ENCODE measurements at regions not wholly inside any gene's neighbourhood (a gene's known extent, or its start where the extent isn't known, plus 50 kb on each side); places are given as distances from the start of the nearest gene placed in this dataset.

- no peak for DNase-seq (ENCODE audit: low read depth)
- H3K4me3 ChIP-seq (replicated peaks; ENCODE audit: low read depth, low read length), result no peak overlapping the region
- TF ChIP-seq CTCF (IDR thresholded peaks at IDR 0.05; ENCODE audit: low read length, missing control alignments), result no peak
Observed at GRCh38 chr1:201589186-201589585, 50.3 kb downstream of the NAV1 start.

- no peak overlapping the region for H3K4me3 ChIP-seq (replicated peaks; ENCODE audit: low read depth, low read length)
- TF ChIP-seq CTCF (IDR thresholded peaks at IDR 0.05; ENCODE audit: low read length, missing control alignments), result no peak
- DNase-seq (ENCODE audit: low read depth), result no peak
Observed at GRCh38 chr1:201590474-201590873, 51.5 kb downstream of the NAV1 start.

- no peak for DNase-seq (ENCODE audit: low read depth)
- TF ChIP-seq CTCF (IDR thresholded peaks at IDR 0.05; ENCODE audit: low read length, missing control alignments), result no peak
- H3K4me3 ChIP-seq (replicated peaks; ENCODE audit: low read depth, low read length), result no peak overlapping the region
Observed at GRCh38 chr1:201591348-201591747, 52.4 kb downstream of the NAV1 start.

GRCh38 chr1:201591981-201592380 lies 53.1 kb downstream of the NAV1 start:
- DNase-seq (ENCODE audit: low read depth), result no peak
- TF ChIP-seq CTCF (IDR thresholded peaks at IDR 0.05; ENCODE audit: low read length, missing control alignments), result no peak
- H3K4me3 ChIP-seq (replicated peaks; ENCODE audit: low read depth, low read length), result no peak overlapping the region

- no peak overlapping the region for H3K4me3 ChIP-seq (replicated peaks; ENCODE audit: low read depth, low read length)
- DNase-seq (ENCODE audit: low read depth), result peak; percentile 99
- no peak for TF ChIP-seq CTCF (IDR thresholded peaks at IDR 0.05; ENCODE audit: low read length, missing control alignments)
Observed at GRCh38 chr1:201593200-201593921, 54.4 kb downstream of the NAV1 start.

GRCh38 chr1:201594575-201595245 lies 55.8 kb downstream of the NAV1 start:
- no peak for TF ChIP-seq CTCF (IDR thresholded peaks at IDR 0.05; ENCODE audit: low read length, missing control alignments)
- DNase-seq (ENCODE audit: low read depth), result peak; percentile 38

More at GRCh38 chr1:201594575-201595245, 55.8 kb downstream of the NAV1 start:
- no peak overlapping the region for H3K4me3 ChIP-seq (replicated peaks; ENCODE audit: low read depth, low read length)
